ENCODE measurements at regions not wholly inside any gene's neighbourhood (a gene's known extent, or its start where the extent isn't known, plus 50 kb on each side); places are given as distances from the start of the nearest gene placed in this dataset.

GRCh38 chr4:58477950-58478349 is 1367.8 kb upstream of the IGFBP7 start:
- ATAC-seq (ENCODE audit: poor library complexity) (no peak), DNase-seq (no peak)
- Histone ChIP-seq H3K27ac (ENCODE audit: low read depth in 1 of 2, low read length in 2 of 2) (no peak overlapping the region), H3K36me3 (ENCODE audit: insufficient read depth, low read length) (no peaks in the 10 kb centered on the region), H3K27me3 (ENCODE audit: control insufficient read depth in 1 of 2, insufficient read depth in 2 of 2, low read length in 2 of 2) (no peaks in the 10 kb centered on the region), H3K4me3 (ENCODE audit: low read length) (no peak overlapping the region), H3K4me1 (ENCODE audit: insufficient read depth, low read length) (no peaks in the 10 kb centered on the region), H3K9me3 (ENCODE audit: control insufficient read depth in 1 of 2, insufficient read depth in 1 of 2, low read length in 2 of 2) (peaks cover 0 to 8% of the 10 kb centered on the region in 2 experiments)
- no peak overlapping the region for H3K27ac Mint-ChIP-seq
- intact Hi-C loops (cut with DNase I, micrococcal nuclease) = no loop called here
- CTCF ChIA-PET = no interaction called here
- POLR2A ChIA-PET = no interaction called here
- no peaks in the 10 kb centered on the region for H3K4me1 Mint-ChIP-seq (ENCODE audit: low read depth)
- H3K27me3 Mint-ChIP-seq = no peaks in the 10 kb centered on the region
- no peak for TF ChIP-seq CTCF (IDR thresholded peaks at IDR 0.05)
- no peaks in the 10 kb centered on the region for H3K36me3 Mint-ChIP-seq (ENCODE audit: low read depth)
- H3K4me3 Mint-ChIP-seq = no peak overlapping the region
- H3K9me3 Mint-ChIP-seq = peaks cover 2% of the 10 kb centered on the region

GRCh38 chr4:58477513-58477912 is 1367.3 kb upstream of the IGFBP7 start:
- CTCF ChIA-PET = no interaction called here
- intact Hi-C loops (cut with DNase I, micrococcal nuclease) = no loop called here

GRCh38 chr4:58475097-58475496 is 1364.9 kb upstream of the IGFBP7 start:
- H3K4me3 ChIP-seq (ENCODE audit: low read length) = no peak overlapping the region
- no peaks in the 10 kb centered on the region for H3K27me3 Mint-ChIP-seq
- no peaks in the 10 kb centered on the region for H3K4me1 ChIP-seq (ENCODE audit: insufficient read depth, low read length)
- no peak for TF ChIP-seq CTCF (IDR thresholded peaks at IDR 0.05)
- no peaks in the 10 kb centered on the region for H3K27me3 ChIP-seq (ENCODE audit: control insufficient read depth in 1 of 2, insufficient read depth in 2 of 2, low read length in 2 of 2)
- DNase-seq (no peak), ATAC-seq (ENCODE audit: poor library complexity) (no peak)
- no peak overlapping the region for H3K27ac ChIP-seq (ENCODE audit: low read depth in 1 of 2, low read length in 2 of 2)
- H3K36me3 Mint-ChIP-seq (ENCODE audit: low read depth) = no peaks in the 10 kb centered on the region
- H3K9me3 ChIP-seq (ENCODE audit: control insufficient read depth in 1 of 2, insufficient read depth in 1 of 2, low read length in 2 of 2) = peaks cover 0 to 8% of the 10 kb centered on the region in 2 experiments
- H3K9me3 Mint-ChIP-seq = no peaks in the 10 kb centered on the region
- H3K36me3 ChIP-seq (ENCODE audit: insufficient read depth, low read length) = no peaks in the 10 kb centered on the region
- intact Hi-C loops (cut with DNase I, micrococcal nuclease) = no loop called here
- CTCF ChIA-PET = no interaction called here
- no peak overlapping the region for H3K27ac Mint-ChIP-seq
- POLR2A ChIA-PET = no interaction called here
- no peak overlapping the region for H3K4me3 Mint-ChIP-seq
- H3K4me1 Mint-ChIP-seq (ENCODE audit: low read depth) = no peaks in the 10 kb centered on the region

More at GRCh38 chr4:58477513-58477912, 1367.3 kb upstream of the IGFBP7 start:
- Histone ChIP-seq H3K27ac (ENCODE audit: low read depth in 1 of 2, low read length in 2 of 2) (no peak overlapping the region), H3K27me3 (ENCODE audit: control insufficient read depth in 1 of 2, insufficient read depth in 2 of 2, low read length in 2 of 2) (no peaks in the 10 kb centered on the region), H3K4me1 (ENCODE audit: insufficient read depth, low read length) (no peaks in the 10 kb centered on the region), H3K4me3 (ENCODE audit: low read length) (no peak overlapping the region), H3K9me3 (ENCODE audit: control insufficient read depth in 1 of 2, insufficient read depth in 1 of 2, low read length in 2 of 2) (peaks cover 0 to 8% of the 10 kb centered on the region in 2 experiments), H3K36me3 (ENCODE audit: insufficient read depth, low read length) (no peaks in the 10 kb centered on the region)
- Mint-ChIP-seq H3K9me3 (peaks cover 2% of the 10 kb centered on the region), H3K4me3 (no peak overlapping the region), H3K36me3 (ENCODE audit: low read depth) (no peaks in the 10 kb centered on the region), H3K27ac (no peak overlapping the region), H3K4me1 (ENCODE audit: low read depth) (no peaks in the 10 kb centered on the region), H3K27me3 (no peaks in the 10 kb centered on the region)
- POLR2A ChIA-PET = no interaction called here
- TF ChIP-seq CTCF (IDR thresholded peaks at IDR 0.05) = no peak
- DNase-seq (no peak), ATAC-seq (ENCODE audit: poor library complexity) (no peak)

Measured in CD4-positive, alpha-beta T cell (primary cell).